LNCAP (cell line): ENCODE measurements at regions not wholly inside any gene's neighbourhood (a gene's known extent, or its start where the extent isn't known, plus 50 kb on each side); places are given as distances from the start of the nearest gene placed in this dataset.

Experiments used
- CTCF ChIP-seq: fragments of 450-650 bp; IDR thresholded peaks from 2 replicates; pipeline ENCODE4 v1.5.1; 2017; ENCODE audit warnings: mild to moderate bottlenecking

DNA sequence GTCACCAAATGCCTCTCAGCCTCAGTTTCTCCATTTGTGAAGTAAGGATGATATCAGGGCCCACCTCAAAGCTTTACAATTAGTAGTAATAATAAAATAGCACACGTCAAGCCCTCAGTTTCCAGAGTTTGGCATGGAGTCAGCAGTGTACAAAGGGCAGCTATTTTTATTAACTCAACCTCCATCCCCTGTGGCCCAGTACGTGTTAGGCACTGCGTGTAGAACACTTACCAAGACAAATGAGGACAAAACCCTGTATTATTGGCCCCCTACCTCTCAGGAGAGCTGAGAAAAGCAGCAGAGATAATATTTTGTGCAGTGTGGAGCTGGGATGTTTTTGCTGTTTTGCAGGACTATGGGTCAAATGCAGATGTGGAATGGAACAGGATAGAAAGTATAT lies 280.8 kb downstream of the C12orf75 start:
- TF ChIP-seq CTCF, result no peak

DNA sequence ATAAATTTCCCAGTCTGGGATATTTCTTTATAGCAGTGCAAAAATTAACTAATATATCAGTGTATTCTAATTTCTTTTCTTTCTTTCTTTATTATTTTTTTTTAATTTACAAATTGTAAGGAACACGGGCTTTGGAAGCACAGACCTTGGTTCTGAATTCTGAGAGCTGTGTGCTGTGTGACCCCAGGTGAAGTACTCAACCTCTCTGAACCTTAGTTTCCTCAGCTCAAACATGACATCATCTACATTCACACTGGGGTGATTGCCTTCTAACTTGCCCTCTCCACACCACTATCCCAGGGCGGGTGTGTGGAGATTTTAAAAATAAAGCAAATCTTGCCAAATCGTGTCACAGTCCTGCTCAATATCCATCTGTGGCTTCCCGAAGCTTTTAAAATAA lies 282.8 kb downstream of the C12orf75 start:
- TF ChIP-seq CTCF, result no peak

GRCh38 chr12:105613887-105614286 lies 283.4 kb downstream of the C12orf75 start:
- TF ChIP-seq CTCF, result no peak

GRCh38 chr12:105616971-105617540 lies 286.6 kb downstream of the C12orf75 start:
- no peak for TF ChIP-seq CTCF

DNA sequence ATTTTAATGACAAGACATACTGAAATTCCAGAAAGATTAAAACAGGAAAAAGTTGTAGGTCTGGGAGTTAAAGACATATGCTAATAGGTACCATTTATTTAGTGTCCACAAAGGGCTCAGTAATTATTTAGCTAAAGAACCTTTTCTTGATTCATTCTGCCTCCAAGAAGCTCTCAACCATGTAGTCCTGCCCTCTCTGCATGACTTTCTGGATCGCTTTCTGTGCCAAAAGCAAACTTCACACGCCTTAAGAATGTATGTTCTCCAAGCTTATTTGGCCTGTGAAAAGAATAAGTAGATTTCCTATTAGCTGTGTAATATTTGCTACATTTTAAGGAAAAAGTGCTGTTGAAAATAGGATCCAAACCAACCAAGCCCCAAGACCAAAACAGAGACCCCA lies 291.7 kb downstream of the C12orf75 start:
- no peak for TF ChIP-seq CTCF

- TF ChIP-seq CTCF, result no peak
Measured at GRCh38 chr12:105622846-105623736, 292.6 kb downstream of the C12orf75 start.

- TF ChIP-seq CTCF, result no peak
Measured at GRCh38 chr12:105626653-105627052, 296.2 kb downstream of the C12orf75 start.
